Endothelial cell of umbilical vein (primary cell): ENCODE measurements at regions not wholly inside any gene's neighbourhood (a gene's known extent, or its start where the extent isn't known, plus 50 kb on each side); places are given as distances from the start of the nearest gene placed in this dataset.

ENCODE experiments used
- BruUV-seq: library from RNA; stranded (reverse); fragments of 400-500 nt; replicated peaks from 2 replicates; lab custom pipeline; 2021; lab: Mats Ljungman, UMichigan
- CTCF ChIA-PET: fragments of 300-600, 350-600 bp; sonication (Branson Sonifier 250); formaldehyde crosslinking; loops from one replicate; lab custom pipeline; 2021; ENCODE audit warnings: antibody characterized with exemption, inconsistent platforms; lab: Charles Lee
- POLR2A ChIA-PET: fragments of 300-600, 350-600 bp; sonication (Branson Sonifier 250); formaldehyde crosslinking; loops from one replicate; lab custom pipeline; 2021; ENCODE audit warnings: antibody characterized with exemption, inconsistent platforms; lab: Charles Lee
- DNase-seq: peaks from one replicate; pipeline ENCODE4 v3.0.0-alpha.2; 2011; ENCODE audit warnings: low read depth, low spot score
- FAIRE-seq: peaks from 2 replicates; lab custom pipeline; 2011; peaks lifted over from hg19 to GRCh38; lab: Jason Lieb, UNC
- H2AFZ ChIP-seq: 2 replicates; pipeline ENCODE4 v1.6.0; 2012; ENCODE audit warnings: low read depth, low read length, control low read depth, inconsistent platforms
- H3K27ac ChIP-seq: 2 replicates; pipeline ENCODE4 v1.5.1; 2011; ENCODE audit warnings: low read depth, mild to moderate bottlenecking, control low read depth, low read length, moderate library complexity; ENCODE audit not compliant: insufficient read depth
- H3K27me3 ChIP-seq, 2 experiments: 2 replicates each; pipeline versions ENCODE4 v1.6.0 to v1.6.1; 2011; ENCODE audit warnings: low read length in 2 of 2, mixed read lengths in 1 of 2; ENCODE audit not compliant: control insufficient read depth in 2 of 2, insufficient read depth in 2 of 2
- H3K36me3 ChIP-seq, 2 experiments: 2 replicates in 1 of 2; 3 replicates in 1 of 2; pipeline ENCODE4 v1.5.1; 2011; ENCODE audit warnings: low read length in 2 of 2, mild to moderate bottlenecking in 1 of 2, moderate library complexity in 1 of 2; ENCODE audit not compliant: control insufficient read depth in 2 of 2, insufficient read depth in 2 of 2; ENCODE audit errors: extremely low read depth in 1 of 2
- H3K4me1 ChIP-seq: 3 replicates; pipeline ENCODE4 v1.5.1; 2011; ENCODE audit warnings: mild to moderate bottlenecking, low read length; ENCODE audit not compliant: control insufficient read depth, insufficient read depth; ENCODE audit errors: extremely low read depth
- H3K4me2 ChIP-seq: 2 replicates; pipeline ENCODE4 v1.6.1; 2011; ENCODE audit warnings: low read length, control low read depth, mixed read lengths; ENCODE audit not compliant: insufficient read depth
- H3K4me3 ChIP-seq, 3 experiments: fragments of 200-600 bp in 1 of 3; sonication (generic), shearing (Covaris generic) in 1 of 3; replicated peaks in 1 of 3; 2 replicates each; pipeline ENCODE4 v1.5.1; 2011 to 2016; ENCODE audit warnings: control low read depth in 3 of 3, low read length in 3 of 3, mild to moderate bottlenecking in 2 of 3, inconsistent platforms in 1 of 3, low read depth in 1 of 3, moderate library complexity in 1 of 3; ENCODE audit not compliant: insufficient read depth in 1 of 3
- H3K79me2 ChIP-seq: 2 replicates; pipeline ENCODE4 v1.6.0; 2012; ENCODE audit warnings: low read length, inconsistent platforms; ENCODE audit not compliant: control insufficient read depth, insufficient read depth
- H3K9ac ChIP-seq: replicated peaks from 2 replicates; pipeline ENCODE3; 2011; ENCODE audit warnings: low read length, control low read depth; ENCODE audit not compliant: insufficient read depth; ENCODE audit errors: extremely low read depth
- H3K9me1 ChIP-seq: replicated peaks from 3 replicates; pipeline ENCODE4 v1.6.0; 2011; ENCODE audit warnings: mild to moderate bottlenecking, low read length; ENCODE audit not compliant: control insufficient read depth, insufficient read depth; ENCODE audit errors: extremely low read depth
- H3K9me3 ChIP-seq: replicated peaks from 2 replicates; pipeline ENCODE4 v1.5.1; 2012; ENCODE audit warnings: low read length, inconsistent platforms; ENCODE audit not compliant: control insufficient read depth, insufficient read depth
- H4K20me1 ChIP-seq: replicated peaks from 2 replicates; pipeline ENCODE3; 2011; ENCODE audit warnings: mild to moderate bottlenecking, low read length; ENCODE audit not compliant: control insufficient read depth, insufficient read depth; ENCODE audit errors: extremely low read depth
- EZH2 ChIP-seq: IDR thresholded peaks from 2 replicates; pipeline ENCODE4 v1.6.1; 2012; ENCODE audit warnings: borderline replicate concordance, low read depth, mild to moderate bottlenecking, moderate library complexity, low read length, inconsistent platforms; ENCODE audit not compliant: severe bottlenecking
- FOS ChIP-seq: IDR thresholded peaks from 2 replicates; pipeline ENCODE4 v1.6.1; 2011; ENCODE audit warnings: mild to moderate bottlenecking, low read length, moderate library complexity, borderline replicate concordance; ENCODE audit not compliant: insufficient read depth
- GATA2 ChIP-seq: IDR thresholded peaks from 2 replicates; pipeline ENCODE4 v1.7.0; 2011; ENCODE audit warnings: low read depth, mild to moderate bottlenecking, moderate library complexity, mixed read lengths, low read length; ENCODE audit not compliant: insufficient read length, insufficient read depth
- JUN ChIP-seq: IDR thresholded peaks from 2 replicates; pipeline ENCODE4 v1.6.1; 2011; ENCODE audit warnings: borderline replicate concordance, low read depth; ENCODE audit not compliant: insufficient read length, insufficient read depth
- MYC ChIP-seq: IDR thresholded peaks from one replicate; pipeline ENCODE4 v1.6.1; 2011; ENCODE audit warnings: mild to moderate bottlenecking, low read depth, low read length
- POLR2A ChIP-seq: IDR thresholded peaks from 2 replicates; pipeline ENCODE4 v1.6.1; 2012; ENCODE audit warnings: low read depth, mild to moderate bottlenecking, control low read depth, low read length
- POLR2AphosphoS5 ChIP-seq: IDR thresholded peaks from 2 replicates; pipeline ENCODE4 v1.6.1; 2012; ENCODE audit warnings: low read depth, mild to moderate bottlenecking, control low read depth, low read length, moderate library complexity; ENCODE audit not compliant: insufficient read depth
- dilution Hi-C: fragments of 300-500 bp; cut with MboI; formaldehyde crosslinking; loops from one replicate; pipeline ENCODE4 v1.15.0; 2019; ENCODE audit warnings: low sequenced_read_pairs; ENCODE audit not compliant: extremely low pct_ligation_motif_present
- intact Hi-C: fragments of 100-400 bp; cut with micrococcal nuclease; formaldehyde crosslinking; loops from one replicate; pipeline ENCODE4 v1.10.0; 2022
- TF ChIP-seq, protein P1 (sequence below), 2 donors: IDR thresholded peaks; 1 replicate in 1 of 2; 2 replicates in 1 of 2; pipeline ENCODE4 v1.5.1; 2011; ENCODE audit warnings: low read length in 2 of 2, mild to moderate bottlenecking in 2 of 2, moderate library complexity in 2 of 2, control low read depth in 1 of 2, inconsistent platforms in 1 of 2, low read depth in 1 of 2; ENCODE audit not compliant: insufficient read depth in 1 of 2; ENCODE audit errors: extremely low read depth in 1 of 2
- TF ChIP-seq, protein P2 (sequence below): IDR thresholded peaks from 2 replicates; pipeline ENCODE4 v1.6.1; 2011; ENCODE audit not compliant: insufficient read depth, insufficient read length

DNA sequence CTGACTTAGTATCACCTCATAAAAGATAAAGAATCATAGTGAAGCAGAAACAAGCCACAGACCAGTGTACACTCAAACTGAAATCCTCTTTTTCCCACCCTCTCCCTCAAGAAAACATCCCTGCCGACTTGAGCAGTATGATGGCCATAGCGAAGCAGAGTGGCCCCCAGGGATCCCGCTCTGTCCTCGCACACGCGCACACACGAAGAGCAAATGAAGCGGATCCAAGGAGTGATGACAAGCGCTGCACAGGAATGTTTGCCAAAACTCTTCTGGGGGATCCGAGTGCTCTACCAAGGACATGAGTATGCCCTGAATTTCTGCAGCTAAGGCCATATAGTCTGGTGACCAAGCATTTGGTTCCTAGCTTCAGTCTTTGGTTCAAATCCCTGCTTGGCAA, 134.5 kb upstream of the C2CD4B start:
- POLR2A ChIA-PET: no interaction called here
- Histone ChIP-seq H3K9ac (no peak overlapping the region), H3K4me2 (no peak overlapping the region), H3K9me3 (no peaks in the 10 kb centered on the region), H3K27ac (no peak overlapping the region), H3K79me2 (no peaks in the 10 kb centered on the region), H3K9me1 (no peaks in the 10 kb centered on the region), H3K4me3 (no peak overlapping the region), H3K36me3 (no peaks in the 10 kb centered on the region), H2AFZ (no peak overlapping the region), H4K20me1 (no peaks in the 10 kb centered on the region), H3K4me1 (no peaks in the 10 kb centered on the region), H3K27me3 (peaks cover 7% of the 10 kb centered on the region in 2 experiments)
- BruUV-seq: no TSS peak
- intact Hi-C loops: no loop called here
- dilution Hi-C loops: no loop called here
- TF ChIP-seq EZH2 (no peak), MYC (no peak), JUN (no peak), GATA2 (no peak), POLR2AphosphoS5 (no peak)
- CTCF ChIA-PET: no interaction called here
- FAIRE-seq: no peak
- DNase-seq: no peak

DNA sequence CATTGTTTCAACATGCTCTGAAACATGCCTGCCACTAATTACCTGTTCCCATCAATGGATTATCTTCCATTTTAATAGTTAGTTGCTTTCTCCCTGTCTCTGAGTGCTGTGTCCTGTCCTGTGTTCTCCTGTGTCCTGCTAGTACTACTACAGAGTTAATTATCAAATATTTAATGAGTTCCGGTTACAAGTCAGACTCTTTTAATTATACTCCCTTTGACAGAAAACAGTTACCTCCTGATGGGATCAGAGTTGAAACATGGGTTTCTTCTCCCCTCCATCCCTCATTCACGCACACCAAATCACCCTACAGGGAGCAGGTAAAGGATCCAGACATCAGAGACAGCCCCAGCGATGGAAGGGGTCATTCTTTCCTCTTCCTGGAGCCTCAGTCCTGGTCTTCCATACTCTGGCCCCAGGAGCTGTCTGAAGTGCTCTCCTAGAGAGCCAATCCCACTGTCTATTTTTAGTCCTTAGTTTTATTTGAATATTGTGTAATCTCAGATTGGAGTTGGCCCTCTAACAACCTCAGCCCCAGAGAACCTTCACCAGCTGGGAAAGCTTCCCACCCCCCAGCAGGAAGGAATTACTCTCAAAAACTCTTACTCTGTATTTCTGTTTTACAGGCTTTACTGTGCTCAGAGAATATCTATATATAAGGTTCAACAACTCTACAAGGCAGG, 137.0 kb upstream of the C2CD4B start:
- ChIA-PET POLR2A (no interaction called here), CTCF (no interaction called here)
- FAIRE-seq (no peak), DNase-seq (no peak)
- Histone ChIP-seq H3K9ac (no peak overlapping the region), H3K9me3 (no peaks in the 10 kb centered on the region), H3K9me1 (no peaks in the 10 kb centered on the region), H3K36me3 (no peaks in the 10 kb centered on the region), H3K27me3 (peaks cover 2 to 7% of the 10 kb centered on the region in 2 experiments), H3K27ac (no peak overlapping the region), H3K4me2 (no peak overlapping the region), H2AFZ (no peak overlapping the region), H3K79me2 (no peaks in the 10 kb centered on the region), H4K20me1 (no peaks in the 10 kb centered on the region), H3K4me1 (peaks cover 3% of the 10 kb centered on the region), H3K4me3 (no peak overlapping the region)
- no TSS peak for BruUV-seq
- intact Hi-C loops: no loop called here
- TF ChIP-seq JUN: no peak
- no peak for TF ChIP-seq POLR2AphosphoS5
- no peak for TF ChIP-seq MYC
- TF ChIP-seq EZH2: no peak
- TF ChIP-seq, protein P1, sequence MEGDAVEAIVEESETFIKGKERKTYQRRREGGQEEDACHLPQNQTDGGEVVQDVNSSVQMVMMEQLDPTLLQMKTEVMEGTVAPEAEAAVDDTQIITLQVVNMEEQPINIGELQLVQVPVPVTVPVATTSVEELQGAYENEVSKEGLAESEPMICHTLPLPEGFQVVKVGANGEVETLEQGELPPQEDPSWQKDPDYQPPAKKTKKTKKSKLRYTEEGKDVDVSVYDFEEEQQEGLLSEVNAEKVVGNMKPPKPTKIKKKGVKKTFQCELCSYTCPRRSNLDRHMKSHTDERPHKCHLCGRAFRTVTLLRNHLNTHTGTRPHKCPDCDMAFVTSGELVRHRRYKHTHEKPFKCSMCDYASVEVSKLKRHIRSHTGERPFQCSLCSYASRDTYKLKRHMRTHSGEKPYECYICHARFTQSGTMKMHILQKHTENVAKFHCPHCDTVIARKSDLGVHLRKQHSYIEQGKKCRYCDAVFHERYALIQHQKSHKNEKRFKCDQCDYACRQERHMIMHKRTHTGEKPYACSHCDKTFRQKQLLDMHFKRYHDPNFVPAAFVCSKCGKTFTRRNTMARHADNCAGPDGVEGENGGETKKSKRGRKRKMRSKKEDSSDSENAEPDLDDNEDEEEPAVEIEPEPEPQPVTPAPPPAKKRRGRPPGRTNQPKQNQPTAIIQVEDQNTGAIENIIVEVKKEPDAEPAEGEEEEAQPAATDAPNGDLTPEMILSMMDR (IDR thresholded peaks at IDR 0.05; ENCODE audit: extremely low read depth in 1 of 2, insufficient read depth in 1 of 2, low read depth in 1 of 2, low read length in 2 of 2): no peak
- no peak for TF ChIP-seq GATA2
- no peak for TF ChIP-seq FOS
- TF ChIP-seq, protein P2, sequence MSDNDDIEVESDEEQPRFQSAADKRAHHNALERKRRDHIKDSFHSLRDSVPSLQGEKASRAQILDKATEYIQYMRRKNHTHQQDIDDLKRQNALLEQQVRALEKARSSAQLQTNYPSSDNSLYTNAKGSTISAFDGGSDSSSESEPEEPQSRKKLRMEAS: no peak
- no peak for TF ChIP-seq POLR2A
- dilution Hi-C loops: no loop called here
